ENCODE measurements at regions not wholly inside any gene's neighbourhood (a gene's known extent, or its start where the extent isn't known, plus 50 kb on each side); places are given as distances from the start of the nearest gene placed in this dataset.
A peak's percentile ranks its signal among the peaks of the same experiment; 100 is the strongest.

DNA sequence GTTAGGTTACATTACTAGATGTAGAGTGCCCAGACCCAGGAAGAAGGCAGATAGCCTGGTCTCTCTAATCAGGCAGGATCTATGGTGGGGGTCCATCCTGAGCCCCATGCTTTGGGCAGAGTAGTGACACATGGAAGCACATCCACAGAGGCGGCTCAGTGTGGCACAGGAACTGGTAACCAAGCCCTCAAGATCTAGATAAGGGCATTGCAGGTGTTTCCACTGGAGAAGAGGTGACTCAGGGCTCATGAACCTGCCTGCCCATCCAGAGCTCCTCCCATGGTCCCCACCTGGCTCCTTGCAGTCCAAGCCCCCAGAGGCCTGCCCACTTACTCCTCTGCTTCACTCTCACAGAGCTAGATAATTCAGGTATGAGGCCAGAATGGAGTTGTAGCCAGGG, 62.0 kb upstream of the TMEM132E start:
- TF ChIP-seq, protein P1, sequence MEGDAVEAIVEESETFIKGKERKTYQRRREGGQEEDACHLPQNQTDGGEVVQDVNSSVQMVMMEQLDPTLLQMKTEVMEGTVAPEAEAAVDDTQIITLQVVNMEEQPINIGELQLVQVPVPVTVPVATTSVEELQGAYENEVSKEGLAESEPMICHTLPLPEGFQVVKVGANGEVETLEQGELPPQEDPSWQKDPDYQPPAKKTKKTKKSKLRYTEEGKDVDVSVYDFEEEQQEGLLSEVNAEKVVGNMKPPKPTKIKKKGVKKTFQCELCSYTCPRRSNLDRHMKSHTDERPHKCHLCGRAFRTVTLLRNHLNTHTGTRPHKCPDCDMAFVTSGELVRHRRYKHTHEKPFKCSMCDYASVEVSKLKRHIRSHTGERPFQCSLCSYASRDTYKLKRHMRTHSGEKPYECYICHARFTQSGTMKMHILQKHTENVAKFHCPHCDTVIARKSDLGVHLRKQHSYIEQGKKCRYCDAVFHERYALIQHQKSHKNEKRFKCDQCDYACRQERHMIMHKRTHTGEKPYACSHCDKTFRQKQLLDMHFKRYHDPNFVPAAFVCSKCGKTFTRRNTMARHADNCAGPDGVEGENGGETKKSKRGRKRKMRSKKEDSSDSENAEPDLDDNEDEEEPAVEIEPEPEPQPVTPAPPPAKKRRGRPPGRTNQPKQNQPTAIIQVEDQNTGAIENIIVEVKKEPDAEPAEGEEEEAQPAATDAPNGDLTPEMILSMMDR (IDR thresholded peaks at IDR 0.05; ENCODE audit: low read depth, low read length) = no peak
- Histone ChIP-seq H3K4me3 (ENCODE audit: low read depth, low read length) (no peak overlapping the region), H3K27ac (no peak overlapping the region), H3K9me3 (ENCODE audit: severe bottlenecking) (no peaks in the 10 kb centered on the region), H3K36me3 (no peaks in the 10 kb centered on the region), H3K27me3 (ENCODE audit: insufficient read depth, low read depth, severe bottlenecking) (no peaks in the 10 kb centered on the region)
- no peak for DNase-seq

DNA sequence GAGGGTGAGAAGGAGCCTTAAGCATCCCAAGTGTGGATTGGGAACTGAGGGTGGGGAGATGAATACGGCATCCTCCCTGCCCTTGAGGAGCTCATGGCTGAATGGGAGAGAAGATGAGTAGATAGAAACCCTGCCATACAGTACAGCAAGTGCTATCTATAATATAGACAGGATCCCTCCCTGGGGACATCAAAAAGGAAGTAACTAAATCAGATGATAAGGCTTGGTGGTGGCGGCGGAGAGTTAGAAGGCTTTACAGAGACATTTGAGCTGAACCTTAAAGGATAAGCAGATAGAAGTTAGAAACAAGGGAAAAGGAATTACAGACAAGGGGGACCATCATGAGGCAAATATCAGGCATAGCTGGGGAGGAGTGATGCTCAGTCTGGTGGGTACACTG, 67.5 kb upstream of the TMEM132E start:
- no peak overlapping the region for H3K4me3 ChIP-seq (ENCODE audit: low read depth, low read length)
- peaks cover 2% of the 10 kb centered on the region for H3K27me3 ChIP-seq (ENCODE audit: insufficient read depth, low read depth, severe bottlenecking)
- no peak overlapping the region for H3K27ac ChIP-seq
- TF ChIP-seq, protein P1 (IDR thresholded peaks at IDR 0.05; ENCODE audit: low read depth, low read length) = no peak
- no peaks in the 10 kb centered on the region for H3K36me3 ChIP-seq
- no peaks in the 10 kb centered on the region for H3K9me3 ChIP-seq (ENCODE audit: severe bottlenecking)
- DNase-seq = no peak

DNA sequence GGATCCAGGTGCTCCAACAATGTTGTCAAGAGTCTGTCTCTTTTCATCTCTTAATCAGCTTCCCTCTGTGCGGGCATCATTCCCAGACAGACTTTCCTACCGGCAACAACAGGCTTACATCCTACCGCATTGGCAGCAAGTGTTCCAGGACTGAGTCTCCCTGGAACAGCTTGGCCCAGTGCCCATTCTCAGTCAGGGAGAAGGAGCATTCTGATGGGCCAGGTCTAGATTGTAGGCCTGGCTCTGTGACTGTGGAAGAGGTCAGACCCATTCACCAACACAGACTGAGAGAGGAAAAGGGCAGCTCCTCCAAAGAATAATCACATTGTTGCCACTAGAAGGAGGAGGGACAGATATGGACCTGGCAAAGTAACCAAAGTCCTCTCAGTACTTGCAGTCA, 68.1 kb upstream of the TMEM132E start:
- DNase-seq = no peak
- no peak overlapping the region for H3K27ac ChIP-seq

DNA sequence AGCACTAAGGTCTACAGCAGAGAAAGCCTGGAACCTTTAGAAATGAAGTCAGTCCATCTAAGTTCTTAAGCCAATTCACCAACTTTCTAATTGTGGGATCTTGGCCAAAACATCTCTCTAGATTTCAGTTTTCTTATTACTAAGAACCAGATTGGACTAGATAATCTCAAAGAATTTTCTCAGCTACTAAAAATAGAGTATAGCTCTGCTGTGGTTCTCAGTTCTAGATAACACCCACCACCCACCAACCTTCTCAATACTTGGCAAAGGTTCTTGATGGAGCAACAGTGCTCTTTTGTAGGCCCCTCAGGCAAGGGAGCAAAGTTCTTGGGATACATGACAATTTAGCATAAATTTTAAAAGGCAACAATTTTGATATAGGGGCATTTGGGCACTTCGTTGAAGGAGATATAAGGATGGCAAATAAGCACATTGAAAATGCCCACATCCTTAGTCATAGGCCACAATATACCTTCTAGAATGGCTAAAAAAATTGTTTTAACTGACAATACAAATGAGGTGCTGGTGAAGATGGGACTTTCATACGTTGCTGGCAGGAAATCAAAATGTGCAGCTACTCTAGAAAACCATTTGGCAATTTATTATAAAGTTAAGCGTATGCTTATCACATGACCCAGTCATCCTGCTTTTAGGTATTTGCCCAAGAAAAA, 74.4 kb upstream of the TMEM132E start:
- Histone ChIP-seq H3K27ac (no peak overlapping the region), H3K4me3 (ENCODE audit: low read depth, low read length) (no peak overlapping the region), H3K9me3 (ENCODE audit: severe bottlenecking) (no peaks in the 10 kb centered on the region), H3K36me3 (no peaks in the 10 kb centered on the region), H3K27me3 (ENCODE audit: insufficient read depth, low read depth, severe bottlenecking) (peaks cover 2% of the 10 kb centered on the region)
- TF ChIP-seq, protein P1 (IDR thresholded peaks at IDR 0.05; ENCODE audit: low read depth, low read length) = no peak
- DNase-seq = no peak

More for the DNA sequence above, 68.1 kb upstream of the TMEM132E start:
- H3K27me3 ChIP-seq (ENCODE audit: insufficient read depth, low read depth, severe bottlenecking) = peaks cover 2% of the 10 kb centered on the region
- H3K4me3 ChIP-seq (ENCODE audit: low read depth, low read length) = no peak overlapping the region
- H3K9me3 ChIP-seq (ENCODE audit: severe bottlenecking) = no peaks in the 10 kb centered on the region
- TF ChIP-seq, protein P1 (IDR thresholded peaks at IDR 0.05; ENCODE audit: low read depth, low read length) = no peak
- no peaks in the 10 kb centered on the region for H3K36me3 ChIP-seq

DNA sequence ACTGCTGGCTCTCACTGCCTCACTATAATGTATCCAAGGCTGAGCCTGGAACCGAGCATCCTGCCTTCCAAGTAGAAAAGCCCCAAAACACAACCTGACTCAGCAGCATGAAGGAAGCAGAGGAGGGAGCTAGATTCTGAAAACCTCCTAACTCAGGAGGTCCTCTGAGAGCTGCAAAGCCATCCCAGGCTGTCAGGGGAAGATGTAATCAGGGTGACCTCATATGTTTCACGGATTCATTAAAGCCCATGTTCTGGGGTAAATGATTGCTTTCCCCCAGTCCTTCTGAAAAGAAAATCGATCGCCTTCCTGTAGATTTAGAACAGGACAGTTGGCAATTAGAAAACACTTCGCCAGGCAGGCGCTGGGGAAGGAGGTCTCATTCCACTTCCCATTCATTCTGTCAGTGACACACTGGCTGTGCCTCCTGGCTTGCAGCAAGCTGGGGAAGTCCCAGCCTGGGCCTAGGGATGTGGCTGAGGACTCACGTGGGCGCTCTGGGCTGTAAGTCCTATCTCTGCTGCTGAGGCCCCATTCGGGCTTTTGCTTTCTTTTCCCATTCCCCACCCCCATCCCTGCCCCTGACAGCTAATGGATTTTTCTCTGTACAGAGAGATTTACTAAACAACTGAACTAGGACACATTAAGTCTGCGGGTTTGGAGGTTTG, 75.7 kb upstream of the TMEM132E start:
- TF ChIP-seq, protein P1 (IDR thresholded peaks at IDR 0.05; ENCODE audit: low read depth, low read length) = no peak
- no peaks in the 10 kb centered on the region for H3K9me3 ChIP-seq (ENCODE audit: severe bottlenecking)
- no peak overlapping the region; the same call in 1 of the 2 replicates for H3K27ac ChIP-seq
- H3K36me3 ChIP-seq = no peaks in the 10 kb centered on the region
- no peak overlapping the region for H3K4me3 ChIP-seq (ENCODE audit: low read depth, low read length)
- peak; percentile 39 for DNase-seq
- H3K27me3 ChIP-seq (ENCODE audit: insufficient read depth, low read depth, severe bottlenecking) = peaks cover 4% of the 10 kb centered on the region

Data from WERI-Rb-1 (cell line).